ENCODE measurements at regions not wholly inside any gene's neighbourhood (a gene's known extent, or its start where the extent isn't known, plus 50 kb on each side); places are given as distances from the start of the nearest gene placed in this dataset.

- H4K20me1 ChIP-seq (ENCODE audit: low read depth, low read length): no peaks in the 10 kb centered on the region
- H3K9me2 ChIP-seq (replicated peaks; ENCODE audit: insufficient read depth, low read length): no peaks in the 10 kb centered on the region
- no peak overlapping the region for H2AFZ ChIP-seq (ENCODE audit: low read depth, low read length, severe bottlenecking)
- H3K9me3 ChIP-seq (ENCODE audit: insufficient read depth, low read length): no peaks in the 10 kb centered on the region
- H3K36me3 ChIP-seq (ENCODE audit: low read length): no peaks in the 10 kb centered on the region
- H3K4me2 ChIP-seq (ENCODE audit: low read depth, low read length, poor library complexity, severe bottlenecking): no peak overlapping the region
- TF ChIP-seq EZH2phosphoT487 (conservative IDR thresholded peaks at IDR 0.05; ENCODE audit: low read length): no peak
- TF ChIP-seq, protein P1, sequence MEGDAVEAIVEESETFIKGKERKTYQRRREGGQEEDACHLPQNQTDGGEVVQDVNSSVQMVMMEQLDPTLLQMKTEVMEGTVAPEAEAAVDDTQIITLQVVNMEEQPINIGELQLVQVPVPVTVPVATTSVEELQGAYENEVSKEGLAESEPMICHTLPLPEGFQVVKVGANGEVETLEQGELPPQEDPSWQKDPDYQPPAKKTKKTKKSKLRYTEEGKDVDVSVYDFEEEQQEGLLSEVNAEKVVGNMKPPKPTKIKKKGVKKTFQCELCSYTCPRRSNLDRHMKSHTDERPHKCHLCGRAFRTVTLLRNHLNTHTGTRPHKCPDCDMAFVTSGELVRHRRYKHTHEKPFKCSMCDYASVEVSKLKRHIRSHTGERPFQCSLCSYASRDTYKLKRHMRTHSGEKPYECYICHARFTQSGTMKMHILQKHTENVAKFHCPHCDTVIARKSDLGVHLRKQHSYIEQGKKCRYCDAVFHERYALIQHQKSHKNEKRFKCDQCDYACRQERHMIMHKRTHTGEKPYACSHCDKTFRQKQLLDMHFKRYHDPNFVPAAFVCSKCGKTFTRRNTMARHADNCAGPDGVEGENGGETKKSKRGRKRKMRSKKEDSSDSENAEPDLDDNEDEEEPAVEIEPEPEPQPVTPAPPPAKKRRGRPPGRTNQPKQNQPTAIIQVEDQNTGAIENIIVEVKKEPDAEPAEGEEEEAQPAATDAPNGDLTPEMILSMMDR (IDR thresholded peaks at IDR 0.05; ENCODE audit: insufficient read depth, low read length, poor library complexity, severe bottlenecking): no peak
- no peaks in the 10 kb centered on the region for H3K27me3 ChIP-seq (ENCODE audit: low read length)
- H3K9ac ChIP-seq (ENCODE audit: low read length): no peak overlapping the region
- H3K4me3 ChIP-seq (ENCODE audit: insufficient read depth, low read length, poor library complexity, severe bottlenecking): no peak overlapping the region
- H3F3A ChIP-seq (ENCODE audit: insufficient read depth): no peaks in the 10 kb centered on the region
- H3K79me2 ChIP-seq (ENCODE audit: insufficient read depth, low read length): no peaks in the 10 kb centered on the region
- H3K27ac ChIP-seq (ENCODE audit: low read depth, low read length): no peak overlapping the region
Observed at GRCh38 chr14:53531156-53531555, 378.0 kb upstream of the DDHD1 start.

DNA sequence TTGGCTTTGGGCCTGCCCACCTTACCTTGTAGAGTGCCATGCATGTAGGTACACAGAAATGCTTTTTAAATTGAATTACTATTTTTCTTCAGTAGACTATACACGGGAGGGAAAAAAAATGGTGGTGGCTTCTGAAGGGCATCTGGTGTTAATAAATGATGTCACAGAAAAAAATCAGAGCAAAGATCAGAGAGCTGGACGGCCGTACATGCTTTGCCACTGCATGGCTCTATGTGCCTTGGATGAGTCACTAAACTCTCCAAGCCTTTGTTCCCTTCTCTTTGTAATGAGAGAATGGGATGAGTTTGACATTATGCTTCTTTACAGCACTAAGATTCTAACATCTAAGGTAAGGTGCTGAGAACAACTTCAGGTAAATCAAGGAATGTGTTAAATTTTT, 376.4 kb upstream of the DDHD1 start:
- H3K4me3 ChIP-seq (ENCODE audit: insufficient read depth, low read length, poor library complexity, severe bottlenecking): no peak overlapping the region
- H3K79me2 ChIP-seq (ENCODE audit: insufficient read depth, low read length): no peaks in the 10 kb centered on the region
- no peak overlapping the region for H2AFZ ChIP-seq (ENCODE audit: low read depth, low read length, severe bottlenecking)

GRCh38 chr14:53528185-53528671, 375.1 kb upstream of the DDHD1 start:
- H3K9me2 ChIP-seq (replicated peaks; ENCODE audit: insufficient read depth, low read length): no peaks in the 10 kb centered on the region
- no peaks in the 10 kb centered on the region for H3F3A ChIP-seq (ENCODE audit: insufficient read depth)
- H3K9me3 ChIP-seq (ENCODE audit: insufficient read depth, low read length): no peaks in the 10 kb centered on the region
- no peak overlapping the region for H3K4me3 ChIP-seq (ENCODE audit: insufficient read depth, low read length, poor library complexity, severe bottlenecking)
- H3K9ac ChIP-seq (ENCODE audit: low read length): no peak overlapping the region
- no peaks in the 10 kb centered on the region for H3K27me3 ChIP-seq (ENCODE audit: low read length)
- no peaks in the 10 kb centered on the region for H3K79me2 ChIP-seq (ENCODE audit: insufficient read depth, low read length)
- TF ChIP-seq, protein P1 (IDR thresholded peaks at IDR 0.05; ENCODE audit: insufficient read depth, low read length, poor library complexity, severe bottlenecking): no peak
- no peak for TF ChIP-seq EZH2phosphoT487 (conservative IDR thresholded peaks at IDR 0.05; ENCODE audit: low read length)
- no peak overlapping the region for H2AFZ ChIP-seq (ENCODE audit: low read depth, low read length, severe bottlenecking)
- H3K4me2 ChIP-seq (ENCODE audit: low read depth, low read length, poor library complexity, severe bottlenecking): no peak overlapping the region
- H3K36me3 ChIP-seq (ENCODE audit: low read length): no peaks in the 10 kb centered on the region
- no peak overlapping the region for H3K27ac ChIP-seq (ENCODE audit: low read depth, low read length)
- no peaks in the 10 kb centered on the region for H4K20me1 ChIP-seq (ENCODE audit: low read depth, low read length)

More for the DNA sequence above, 376.4 kb upstream of the DDHD1 start:
- H3K27ac ChIP-seq (ENCODE audit: low read depth, low read length): no peak overlapping the region
- H3K9me3 ChIP-seq (ENCODE audit: insufficient read depth, low read length): no peaks in the 10 kb centered on the region
- H3K9me2 ChIP-seq (replicated peaks; ENCODE audit: insufficient read depth, low read length): no peaks in the 10 kb centered on the region
- TF ChIP-seq, protein P1 (IDR thresholded peaks at IDR 0.05; ENCODE audit: insufficient read depth, low read length, poor library complexity, severe bottlenecking): no peak
- TF ChIP-seq EZH2phosphoT487 (conservative IDR thresholded peaks at IDR 0.05; ENCODE audit: low read length): no peak
- H4K20me1 ChIP-seq (ENCODE audit: low read depth, low read length): no peaks in the 10 kb centered on the region
- H3K4me2 ChIP-seq (ENCODE audit: low read depth, low read length, poor library complexity, severe bottlenecking): no peak overlapping the region
- H3K9ac ChIP-seq (ENCODE audit: low read length): no peak overlapping the region
- no peaks in the 10 kb centered on the region for H3K27me3 ChIP-seq (ENCODE audit: low read length)
- no peaks in the 10 kb centered on the region for H3K36me3 ChIP-seq (ENCODE audit: low read length)
- H3F3A ChIP-seq (ENCODE audit: insufficient read depth): no peaks in the 10 kb centered on the region

Data from SU-DHL-6 (cell line).